IMR-90 (cell line): ENCODE measurements at regions not wholly inside any gene's neighbourhood (a gene's known extent, or its start where the extent isn't known, plus 50 kb on each side); places are given as distances from the start of the nearest gene placed in this dataset.

ENCODE experiments used
- CEBPB ChIP-seq: IDR thresholded peaks from 2 replicates; pipeline ENCODE4 v1.6.1; 2012; ENCODE audit warnings: low read depth, low read length, improper control_type of control experiment
- FOS ChIP-seq: fragments of 150-350 bp; IDR thresholded peaks from 2 replicates; pipeline ENCODE4 v1.6.1; 2016; ENCODE audit warnings: low read depth, low read length
- MAFK ChIP-seq: IDR thresholded peaks from 2 replicates; pipeline ENCODE4 v1.6.1; 2012; ENCODE audit warnings: low read depth, low read length, improper control_type of control experiment
- MXI1 ChIP-seq: IDR thresholded peaks from 2 replicates; pipeline ENCODE4 v1.6.1; 2012; ENCODE audit warnings: low read depth, mild to moderate bottlenecking, low read length, moderate library complexity, borderline replicate concordance
- POLR2A ChIP-seq: IDR thresholded peaks from 2 replicates; pipeline ENCODE4 v1.6.1; 2012; ENCODE audit warnings: mild to moderate bottlenecking, low read depth, low read length
- RFX5 ChIP-seq: IDR thresholded peaks from 2 replicates; pipeline ENCODE4 v1.8.0; 2012; ENCODE audit warnings: low read depth, mild to moderate bottlenecking, low read length, moderate library complexity
- TF ChIP-seq, protein P1 (sequence below): conservative IDR thresholded peaks from 2 replicates; pipeline ENCODE4 v1.5.1; 2012; ENCODE audit warnings: mild to moderate bottlenecking, low read depth, low read length, improper control_type of control experiment

DNA sequence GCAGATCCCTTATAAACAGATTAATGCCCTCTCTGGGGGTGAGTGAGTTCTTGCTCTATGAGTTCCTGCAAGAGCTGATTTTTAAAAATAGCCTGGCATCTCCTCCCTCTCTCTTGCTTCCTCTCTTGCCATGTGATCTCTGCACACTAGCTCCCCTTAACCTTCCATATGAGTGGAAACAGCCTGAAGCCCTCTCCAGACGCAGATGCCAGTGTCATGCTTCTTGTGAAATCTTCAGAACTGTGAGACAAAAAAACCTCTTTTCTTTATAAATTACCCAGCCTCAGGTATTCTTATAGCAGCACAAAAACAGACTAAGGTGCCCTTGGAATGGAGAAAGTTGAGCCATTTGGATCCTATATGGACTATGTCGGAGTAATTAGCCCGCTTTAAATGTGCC lies 559.7 kb upstream of the CYLC2 start:
- TF ChIP-seq POLR2A (no peak), FOS (no peak), MXI1 (no peak), RFX5 (no peak), CEBPB (no peak), MAFK (no peak)
- TF ChIP-seq, protein P1, sequence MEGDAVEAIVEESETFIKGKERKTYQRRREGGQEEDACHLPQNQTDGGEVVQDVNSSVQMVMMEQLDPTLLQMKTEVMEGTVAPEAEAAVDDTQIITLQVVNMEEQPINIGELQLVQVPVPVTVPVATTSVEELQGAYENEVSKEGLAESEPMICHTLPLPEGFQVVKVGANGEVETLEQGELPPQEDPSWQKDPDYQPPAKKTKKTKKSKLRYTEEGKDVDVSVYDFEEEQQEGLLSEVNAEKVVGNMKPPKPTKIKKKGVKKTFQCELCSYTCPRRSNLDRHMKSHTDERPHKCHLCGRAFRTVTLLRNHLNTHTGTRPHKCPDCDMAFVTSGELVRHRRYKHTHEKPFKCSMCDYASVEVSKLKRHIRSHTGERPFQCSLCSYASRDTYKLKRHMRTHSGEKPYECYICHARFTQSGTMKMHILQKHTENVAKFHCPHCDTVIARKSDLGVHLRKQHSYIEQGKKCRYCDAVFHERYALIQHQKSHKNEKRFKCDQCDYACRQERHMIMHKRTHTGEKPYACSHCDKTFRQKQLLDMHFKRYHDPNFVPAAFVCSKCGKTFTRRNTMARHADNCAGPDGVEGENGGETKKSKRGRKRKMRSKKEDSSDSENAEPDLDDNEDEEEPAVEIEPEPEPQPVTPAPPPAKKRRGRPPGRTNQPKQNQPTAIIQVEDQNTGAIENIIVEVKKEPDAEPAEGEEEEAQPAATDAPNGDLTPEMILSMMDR = no peak
